HepG2 (cell line): ENCODE measurements at regions not wholly inside any gene's neighbourhood (a gene's known extent, or its start where the extent isn't known, plus 50 kb on each side); places are given as distances from the start of the nearest gene placed in this dataset.

Experiments
- ATAC-seq: fragments of 200-7000 bp; cut with Tn5 transposase; 3 replicates; pipeline ENCODE4 v1.9.1; 2020; ENCODE audit warnings: mild to moderate bottlenecking, moderate library complexity
- BruUV-seq: library from RNA; stranded (reverse); fragments of 400-500 nt; replicated peaks from 2 replicates; lab custom pipeline; 2021; lab: Mats Ljungman, UMichigan
- CTCF ChIA-PET: fragments of 300-600 bp; formaldehyde crosslinking; extraction: SDS; loops from one replicate; lab custom pipeline; 2021; ENCODE audit warnings: low total read pairs, inconsistent platforms, low intra/inter-chr PET ratio; lab: Yijun Ruan, JAX
- POLR2A ChIA-PET: fragments of 350-600 bp; sonication (Branson Sonifier 250); formaldehyde crosslinking; loops from one replicate; lab custom pipeline; 2020; ENCODE audit warnings: antibody characterized with exemption, inconsistent platforms; lab: Yijun Ruan, JAX
- DNase-seq: peaks from one replicate; pipeline ENCODE4 v3.0.0-alpha.2; 2015; ENCODE audit warnings: low spot score
- FAIRE-seq: peaks from 3 replicates; lab custom pipeline; 2011; peaks lifted over from hg19 to GRCh38; lab: Jason Lieb, UNC
- H2AFZ ChIP-seq: one replicate; pipeline ENCODE4 v1.6.1; 2011; ENCODE audit warnings: low read length, inconsistent platforms
- H3K27ac ChIP-seq: fragments of 300-600 bp; 3 replicates; pipeline ENCODE4 v1.8.0; 2011; ENCODE audit warnings: mixed run types, mild to moderate bottlenecking, mixed read lengths, low read length, inconsistent platforms; ENCODE audit not compliant: insufficient read depth; ENCODE audit errors: extremely low read length
- H3K27me3 ChIP-seq, 2 experiments: fragments of 200-600 bp in 1 of 2; 2 replicates in 1 of 2; 3 replicates in 1 of 2; pipeline versions ENCODE4 v1.6.0 to v1.8.0; 2011; ENCODE audit warnings: low read length in 2 of 2, mild to moderate bottlenecking in 2 of 2, moderate library complexity in 2 of 2, inconsistent platforms in 1 of 2; ENCODE audit not compliant: insufficient read depth in 2 of 2, control insufficient read depth in 1 of 2
- H3K36me3 ChIP-seq, 2 experiments: fragments of 200-600 bp in 1 of 2; replicated peaks in 1 of 2; 2 replicates in 1 of 2; 3 replicates in 1 of 2; pipeline versions ENCODE4 v1.5.1 to v1.8.0; 2011; ENCODE audit warnings: low read length in 2 of 2, inconsistent platforms in 1 of 2; ENCODE audit not compliant: insufficient read depth in 2 of 2, control insufficient read depth in 1 of 2
- H3K4me1 ChIP-seq: 2 replicates; pipeline ENCODE4 v1.5.1; 2012; ENCODE audit warnings: low read length, inconsistent platforms; ENCODE audit not compliant: insufficient read depth
- H3K4me2 ChIP-seq: 2 replicates; pipeline ENCODE4 v1.6.0; 2011; ENCODE audit warnings: low read depth, low read length, inconsistent platforms
- H3K4me3 ChIP-seq, 3 experiments: fragments of 200-600 bp in 1 of 3; sonication (generic), shearing (Covaris generic) in 1 of 3; replicated peaks in 1 of 3; 2 replicates each; pipeline ENCODE4 v1.5.1; 2011 to 2016; ENCODE audit warnings: low read length in 3 of 3, inconsistent platforms in 2 of 3, low read depth in 2 of 3, mild to moderate bottlenecking in 2 of 3, control low read depth in 1 of 3, mixed read lengths in 1 of 3; ENCODE audit not compliant: insufficient read depth in 1 of 3
- H3K79me2 ChIP-seq: one replicate; pipeline ENCODE4 v1.6.1; 2011; ENCODE audit warnings: low read length, inconsistent platforms; ENCODE audit not compliant: insufficient read depth
- H3K9ac ChIP-seq: 2 replicates; pipeline ENCODE4 v1.6.0; 2011; ENCODE audit warnings: mild to moderate bottlenecking, low read depth, low read length, inconsistent platforms; ENCODE audit not compliant: insufficient read depth
- H3K9me3 ChIP-seq: 2 replicates; pipeline ENCODE4 v1.5.1; 2012; ENCODE audit warnings: mild to moderate bottlenecking, low read length
- H4K20me1 ChIP-seq: 2 replicates; pipeline ENCODE4 v1.6.0; 2011; ENCODE audit warnings: inconsistent platforms, mild to moderate bottlenecking, low read length, moderate library complexity; ENCODE audit not compliant: insufficient read depth
- FOXC1 ChIP-seq: sonication (generic); formaldehyde crosslinking; IDR thresholded peaks from 2 replicates; pipeline ENCODE4 v1.8.0; 2022; ENCODE audit warnings: mild to moderate bottlenecking, missing genetic modification reagents, borderline replicate concordance
- HNF1A ChIP-seq, 2 experiments: sonication (generic) in 1 of 2; formaldehyde crosslinking in 1 of 2; IDR thresholded peaks; 2 replicates each; pipeline versions ENCODE4 v1.4.0 to v1.6.1; 2016 to 2020; ENCODE audit warnings: borderline replicate concordance in 1 of 2, low read depth in 1 of 2, mild to moderate bottlenecking in 1 of 2, missing genetic modification reagents in 1 of 2
- HNF1B ChIP-seq: sonication (generic); formaldehyde crosslinking; IDR thresholded peaks from 2 replicates; pipeline ENCODE4 v1.5.1; 2020; ENCODE audit warnings: mild to moderate bottlenecking, moderate library complexity, missing genetic modification reagents
- HNRNPL ChIP-seq: fragments of 200-400 bp; formaldehyde crosslinking; IDR thresholded peaks from 2 replicates; pipeline ENCODE4 v1.6.1; 2017; ENCODE audit warnings: mild to moderate bottlenecking, low read depth, low read length
- JARID2 ChIP-seq: sonication (generic); formaldehyde crosslinking; IDR thresholded peaks from 2 replicates; pipeline ENCODE4 v1.8.1; 2023; ENCODE audit warnings: missing genetic modification reagents, inconsistent platforms; ENCODE audit not compliant: insufficient replicate concordance
- MIER3 ChIP-seq: IDR thresholded peaks from 2 replicates; pipeline ENCODE4 v1.6.1; 2016; ENCODE audit warnings: missing compliant biosample characterization, borderline replicate concordance
- NR2F2 ChIP-seq: IDR thresholded peaks from 2 replicates; pipeline ENCODE4 v1.6.1; 2012; ENCODE audit warnings: low read depth, inconsistent platforms, borderline replicate concordance
- SALL2 ChIP-seq: sonication (generic); formaldehyde crosslinking; IDR thresholded peaks from 2 replicates; pipeline ENCODE4 v1.8.1; 2023; ENCODE audit warnings: mild to moderate bottlenecking, missing genetic modification reagents, inconsistent platforms
- TBX2 ChIP-seq: sonication (generic); formaldehyde crosslinking; IDR thresholded peaks from 2 replicates; pipeline ENCODE4 v1.5.0; 2020; ENCODE audit warnings: missing genetic modification reagents, mild to moderate bottlenecking, borderline replicate concordance
- USF2 ChIP-seq, 2 experiments: sonication (generic) in 1 of 2; formaldehyde crosslinking in 1 of 2; IDR thresholded peaks; 2 replicates each; pipeline versions ENCODE4 v1.5.1 to v1.6.1; 2011 to 2020; ENCODE audit warnings: borderline replicate concordance in 1 of 2, low read depth in 1 of 2, low read length in 1 of 2, mild to moderate bottlenecking in 1 of 2, missing genetic modification reagents in 1 of 2, moderate library complexity in 1 of 2
- ZIK1 ChIP-seq: sonication (generic); formaldehyde crosslinking; IDR thresholded peaks from 2 replicates; pipeline ENCODE4 v1.5.0; 2020; ENCODE audit warnings: mild to moderate bottlenecking, low read depth, missing genetic modification reagents, borderline replicate concordance
- ZNF180 ChIP-seq: sonication (generic); formaldehyde crosslinking; IDR thresholded peaks from 2 replicates; pipeline ENCODE4 v1.4.0; 2020; ENCODE audit warnings: low read depth, missing genetic modification reagents, borderline replicate concordance
- ZNF20 ChIP-seq: sonication (generic); formaldehyde crosslinking; IDR thresholded peaks from 2 replicates; pipeline ENCODE4 v1.4.0; 2020; ENCODE audit warnings: mild to moderate bottlenecking, moderate library complexity, missing genetic modification reagents
- ZNF296 ChIP-seq: sonication (generic); formaldehyde crosslinking; conservative IDR thresholded peaks from 2 replicates; pipeline ENCODE4 v1.5.0; 2020; ENCODE audit warnings: mild to moderate bottlenecking, missing genetic modification reagents
- ZNF549 ChIP-seq: sonication (generic); formaldehyde crosslinking; IDR thresholded peaks from 2 replicates; pipeline ENCODE4 v1.5.0; 2020; ENCODE audit warnings: missing genetic modification reagents
- ZNF562 ChIP-seq: sonication (generic); formaldehyde crosslinking; IDR thresholded peaks from 2 replicates; pipeline ENCODE4 v1.8.0; 2022; ENCODE audit warnings: missing genetic modification reagents, borderline replicate concordance
- WGBS: methylation state at CpG from one replicate; pipeline ENCODE4 v1.1.6; 2017; ENCODE audit warnings: low lambda C conversion rate; 5-methylcytosine and 5-hydroxymethylcytosine counted together
- in situ Hi-C: cut with HindIII; loops from 2 replicates; pipeline ENCODE4 v1.10.0; 2017; ENCODE audit warnings: low pct_unique_long_range_greater_than_20kb; ENCODE audit not compliant: extremely low pct_ligation_motif_present
- intact Hi-C: fragments of 100-400 bp; cut with micrococcal nuclease; formaldehyde crosslinking; loops from one replicate; pipeline ENCODE4 v1.10.0; 2022; ENCODE audit not compliant: unreplicated experiment

GRCh38 chr16:64736857-64737256 lies 385.0 kb downstream of the CDH11 start (continued):
- TF ChIP-seq FOXC1 (CRISPR knock-in tag), result no peak
- no peak for TF ChIP-seq TBX2 (CRISPR knock-in tag)
- TF ChIP-seq HNRNPL, result no peak
- TF ChIP-seq ZNF549 (CRISPR knock-in tag), result no peak
- no peak for TF ChIP-seq MIER3 (CRISPR knock-in tag)
- TF ChIP-seq, all 625 proteins: peak for 0

- in situ Hi-C loops, result no loop called here
- no peaks in the 10 kb centered on the region for H3K27me3 ChIP-seq
- no peak overlapping the region for H3K4me3 ChIP-seq
- no peak overlapping the region for H2AFZ ChIP-seq
- FAIRE-seq (no peak), ATAC-seq (no peak), DNase-seq (no peak)
- no peaks in the 10 kb centered on the region for H4K20me1 ChIP-seq
- intact Hi-C loops, result no loop called here
- no peak overlapping the region for H3K4me2 ChIP-seq
- H3K9me3 ChIP-seq, result peaks cover 91% of the 10 kb centered on the region
- BruUV-seq, result no TSS peak
- no peaks in the 10 kb centered on the region for H3K4me1 ChIP-seq
- H3K79me2 ChIP-seq, result no peaks in the 10 kb centered on the region
- no peak overlapping the region for H3K9ac ChIP-seq
- CTCF ChIA-PET, result no interaction called here
- no peak overlapping the region for H3K27ac ChIP-seq
- POLR2A ChIA-PET, result no interaction called here
- H3K36me3 ChIP-seq, result no peaks in the 10 kb centered on the region
- WGBS, result 0% methylated on average over 1 of the region's 1 CpG
- TF ChIP-seq ZNF562 (no peak), SALL2 (CRISPR knock-in tag) (no peak), JARID2 (no peak), HNF1B (no peak), HNF1A (IDR thresholded peaks at IDR 0.05; ENCODE audit: low read depth) (no peak), HNF1A (CRISPR knock-in tag; IDR thresholded peaks at IDR 0.05; ENCODE audit: borderline replicate concordance) (no peak), USF2 (IDR thresholded peaks at IDR 0.05; ENCODE audit: low read depth, low read length) (no peak), USF2 (CRISPR knock-in tag; IDR thresholded peaks at IDR 0.05; ENCODE audit: borderline replicate concordance) (no peak), ZNF180 (CRISPR knock-in tag) (no peak), ZNF296 (no peak), ZIK1 (CRISPR knock-in tag) (no peak), ZNF20 (CRISPR knock-in tag) (no peak), NR2F2 (no peak)
Measured at GRCh38 chr16:64731891-64732290, 390.0 kb downstream of the CDH11 start.
